Middle frontal gyrus (tissue), 1 donor: ENCODE measurements at regions not wholly inside any gene's neighbourhood (a gene's known extent, or its start where the extent isn't known, plus 50 kb on each side); places are given as distances from the start of the nearest gene placed in this dataset.

Experiments
- DNase-seq: peaks from one replicate; pipeline ENCODE4 v3.0.0-alpha.2; 2015; ENCODE audit warnings: low spot score; ENCODE audit errors: extremely low spot score

GRCh38 chr16:9679213-9679767 lies 502.9 kb downstream of the GRIN2A start:
- DNase-seq, result no peak

- no peak for DNase-seq
Measured at GRCh38 chr16:9680019-9680655, 502.1 kb downstream of the GRIN2A start.

GRCh38 chr16:9680968-9681367 lies 501.3 kb downstream of the GRIN2A start:
- no peak for DNase-seq

- DNase-seq, result no peak
Measured at GRCh38 chr16:9681508-9681907, 500.7 kb downstream of the GRIN2A start.

GRCh38 chr16:9682320-9682719 lies 499.9 kb downstream of the GRIN2A start:
- DNase-seq, result no peak

GRCh38 chr16:9683677-9684076 lies 498.6 kb downstream of the GRIN2A start:
- no peak for DNase-seq

- DNase-seq, result no peak
Measured at GRCh38 chr16:9687737-9688319, 494.4 kb downstream of the GRIN2A start.

GRCh38 chr16:9689597-9689996 lies 492.6 kb downstream of the GRIN2A start:
- DNase-seq, result peak; percentile 22

- DNase-seq, result no peak
Measured at GRCh38 chr16:9695152-9695551, 487.1 kb downstream of the GRIN2A start.
